ENCODE measurements at regions not wholly inside any gene's neighbourhood (a gene's known extent, or its start where the extent isn't known, plus 50 kb on each side); places are given as distances from the start of the nearest gene placed in this dataset.

DNA sequence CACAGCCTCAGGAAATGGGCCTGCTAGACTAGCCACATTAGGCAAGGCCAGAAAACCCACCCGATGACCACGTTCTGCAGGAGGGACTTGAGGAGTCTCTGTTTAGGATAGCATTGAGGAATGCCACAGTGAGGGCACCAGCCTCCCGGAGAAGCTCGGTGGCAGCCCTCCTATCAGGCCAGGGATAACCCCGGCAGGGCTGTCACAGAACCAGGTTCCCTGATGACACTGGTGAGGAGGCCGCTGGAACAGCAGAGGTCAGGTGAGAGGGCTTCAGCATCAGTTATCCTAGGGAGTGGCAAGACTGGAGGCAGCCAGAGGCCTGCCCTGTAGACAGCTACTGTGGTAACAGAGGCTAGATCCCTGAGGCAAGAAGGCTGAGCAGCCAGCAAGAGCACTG is 157.6 kb downstream of the MYLK4 start:
- TF ChIP-seq EZH2phosphoT487 (IDR thresholded peaks at IDR 0.05; ENCODE audit: low read depth, severe bottlenecking, unreplicated experiment), result no peak
- TF ChIP-seq, protein P1, sequence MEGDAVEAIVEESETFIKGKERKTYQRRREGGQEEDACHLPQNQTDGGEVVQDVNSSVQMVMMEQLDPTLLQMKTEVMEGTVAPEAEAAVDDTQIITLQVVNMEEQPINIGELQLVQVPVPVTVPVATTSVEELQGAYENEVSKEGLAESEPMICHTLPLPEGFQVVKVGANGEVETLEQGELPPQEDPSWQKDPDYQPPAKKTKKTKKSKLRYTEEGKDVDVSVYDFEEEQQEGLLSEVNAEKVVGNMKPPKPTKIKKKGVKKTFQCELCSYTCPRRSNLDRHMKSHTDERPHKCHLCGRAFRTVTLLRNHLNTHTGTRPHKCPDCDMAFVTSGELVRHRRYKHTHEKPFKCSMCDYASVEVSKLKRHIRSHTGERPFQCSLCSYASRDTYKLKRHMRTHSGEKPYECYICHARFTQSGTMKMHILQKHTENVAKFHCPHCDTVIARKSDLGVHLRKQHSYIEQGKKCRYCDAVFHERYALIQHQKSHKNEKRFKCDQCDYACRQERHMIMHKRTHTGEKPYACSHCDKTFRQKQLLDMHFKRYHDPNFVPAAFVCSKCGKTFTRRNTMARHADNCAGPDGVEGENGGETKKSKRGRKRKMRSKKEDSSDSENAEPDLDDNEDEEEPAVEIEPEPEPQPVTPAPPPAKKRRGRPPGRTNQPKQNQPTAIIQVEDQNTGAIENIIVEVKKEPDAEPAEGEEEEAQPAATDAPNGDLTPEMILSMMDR (IDR thresholded peaks at IDR 0.05; ENCODE audit: poor library complexity), result no peak

Measured in hepatocyte (in vitro differentiated cells).